ENCODE measurements at regions not wholly inside any gene's neighbourhood (a gene's known extent, or its start where the extent isn't known, plus 50 kb on each side); places are given as distances from the start of the nearest gene placed in this dataset.

DNA sequence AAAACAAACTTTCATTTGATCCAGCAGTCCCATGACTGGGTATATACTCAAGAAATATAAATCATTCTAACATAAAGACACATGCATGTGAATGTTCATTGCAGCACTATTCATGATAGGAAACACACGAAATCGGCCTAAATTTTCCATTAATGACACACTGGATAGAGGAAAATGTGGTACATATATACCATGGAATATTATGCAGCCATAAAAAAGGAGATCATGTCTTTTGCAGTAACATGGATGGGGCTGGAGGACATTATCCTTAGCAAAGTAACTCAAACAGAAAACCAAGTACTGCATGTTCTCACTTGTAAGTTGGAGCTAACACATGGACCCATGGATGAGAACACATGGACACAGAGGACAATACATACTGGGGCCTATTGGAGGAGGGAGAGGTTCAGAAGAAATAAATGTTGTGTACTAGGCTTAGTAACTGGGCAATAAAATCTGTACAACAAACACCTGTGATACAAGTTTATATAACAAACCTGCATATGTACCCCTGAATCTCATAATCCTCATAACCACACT is 283.6 kb downstream of the LMO7 start:
- no peak for DNase-seq (ENCODE audit: extremely low read depth, low read depth, low spot score)

GRCh38 chr13:75915066-75915465 is 278.9 kb downstream of the LMO7 start:
- DNase-seq (ENCODE audit: extremely low read depth, low read depth, low spot score) = no peak

DNA sequence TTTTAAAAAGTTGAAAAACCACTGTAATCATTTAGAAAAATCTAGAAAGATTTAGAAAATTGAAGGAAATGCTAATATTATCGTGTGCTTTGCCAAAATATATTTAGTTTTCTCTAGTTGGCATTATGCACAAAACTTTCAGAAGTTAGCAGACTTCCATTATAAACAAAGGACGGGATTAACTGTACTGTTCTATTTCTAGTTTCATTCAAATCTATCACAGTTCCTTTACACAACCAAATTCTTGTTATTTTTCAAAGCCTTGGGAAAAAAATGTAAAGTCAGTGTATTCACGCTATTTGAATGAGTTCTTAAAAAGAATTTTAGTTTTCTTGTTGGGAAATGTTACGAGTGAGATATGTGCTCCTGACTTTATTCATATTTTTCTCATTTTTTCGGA is 277.8 kb downstream of the LMO7 start:
- DNase-seq (ENCODE audit: extremely low read depth, low read depth, low spot score) = no peak

DNA sequence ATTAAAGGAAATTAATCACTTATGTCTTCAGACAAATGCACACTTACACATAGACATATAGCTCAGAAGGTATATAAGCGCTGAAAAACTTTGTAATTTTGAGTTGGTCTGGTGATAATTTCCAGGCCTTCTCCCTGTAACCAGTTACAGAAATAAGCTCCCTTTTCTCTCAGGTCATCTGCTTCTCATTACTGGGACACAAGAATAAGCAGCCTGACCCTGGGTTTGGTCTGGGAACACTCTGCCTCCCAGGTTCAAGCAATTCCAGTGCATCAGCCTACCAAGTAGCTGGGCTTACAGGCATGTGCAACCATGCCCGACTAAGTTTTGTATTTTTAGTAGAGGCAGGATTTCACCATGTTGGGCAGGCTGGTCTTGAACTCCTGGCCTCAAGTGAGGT is 274.5 kb downstream of the LMO7 start:
- no peak for DNase-seq (ENCODE audit: extremely low read depth, low read depth, low spot score)

Measured in glomerular endothelial cell (primary cell).